A549 (cell line): ENCODE measurements at regions not wholly inside any gene's neighbourhood (a gene's known extent, or its start where the extent isn't known, plus 50 kb on each side); places are given as distances from the start of the nearest gene placed in this dataset.
A peak's percentile ranks its signal among the peaks of the same experiment; 100 is the strongest.

Experiments
- ATAC-seq, 2 experiments: fragments of 200-7000 bp in 1 of 2; fragments of >200 bp in 1 of 2; cut with Nextera tagmentation in 1 of 2; cut with Tn5 transposase in 1 of 2; 3 replicates each; pipeline versions ENCODE4 v1.8.0 to v1.9.1; 2018 to 2020; ENCODE audit warnings: mild to moderate bottlenecking in 1 of 2, moderate library complexity in 1 of 2
- CTCF ChIA-PET: fragments of 300-600 bp; sonication (Branson Sonifier 250); formaldehyde crosslinking; extraction: SDS; loops from one replicate; lab custom pipeline; 2021; ENCODE audit warnings: antibody characterized with exemption, inconsistent platforms; lab: Yijun Ruan, JAX
- POLR2A ChIA-PET: fragments of 350-600 bp; formaldehyde crosslinking; extraction: SDS; loops from one replicate; lab custom pipeline; 2021; ENCODE audit warnings: antibody characterized with exemption, inconsistent platforms; lab: Yijun Ruan, JAX
- DNase-seq, 2 experiments: peaks; one replicate each; pipeline versions ENCODE4 v3.0.0 to v3.0.0-alpha.2; 2011 to 2016; ENCODE audit warnings: low read depth in 1 of 2, low spot score in 1 of 2
- FAIRE-seq: peaks from 2 replicates; lab custom pipeline; 2011; peaks lifted over from hg19 to GRCh38; lab: Jason Lieb, UNC
- H3K27ac ChIP-seq, 2 experiments: fragments of >200 bp; sonication (Bioruptor Twin); formaldehyde crosslinking; 3 replicates each; pipeline ENCODE4 v1.5.1; 2016 to 2017
- H3K4me1 ChIP-seq: fragments of >200 bp; sonication (Bioruptor Twin); formaldehyde crosslinking; 3 replicates; pipeline ENCODE4 v1.6.1; 2016
- H3K4me2 ChIP-seq: fragments of >200 bp; sonication (Bioruptor Twin); formaldehyde crosslinking; 3 replicates; pipeline ENCODE4 v1.6.1; 2016
- H3K4me3 ChIP-seq: fragments of >200 bp; sonication (Bioruptor Twin); formaldehyde crosslinking; 3 replicates; pipeline ENCODE4 v1.5.1; 2016
- H3K9me3 ChIP-seq: fragments of >200 bp; sonication (Bioruptor Twin); formaldehyde crosslinking; 3 replicates; pipeline ENCODE4 v1.6.1; 2016
- BHLHE40 ChIP-seq: IDR thresholded peaks from 2 replicates; pipeline ENCODE4 v1.6.1; 2012; ENCODE audit warnings: low read depth, low read length, inconsistent platforms
- CBX2 ChIP-seq: fragments of 200-600 bp; sonication (generic); IDR thresholded peaks from 2 replicates; pipeline ENCODE4 v1.6.1; 2016; ENCODE audit warnings: low read depth, mild to moderate bottlenecking, borderline replicate concordance
- CHD4 ChIP-seq: fragments of 200-600 bp; sonication (generic); IDR thresholded peaks from 2 replicates; pipeline ENCODE4 v1.6.1; 2016; ENCODE audit warnings: antibody characterized with exemption, mild to moderate bottlenecking, borderline replicate concordance
- EHF ChIP-seq: fragments of 250-450 bp; sonication (Bioruptor Pico); IDR thresholded peaks from 2 replicates; pipeline ENCODE4 v1.5.0; 2020; ENCODE audit warnings: mild to moderate bottlenecking
- EHMT2 ChIP-seq: fragments of 200-600 bp; sonication (generic); IDR thresholded peaks from 2 replicates; pipeline ENCODE4 v1.6.1; 2016; ENCODE audit warnings: antibody characterized with exemption, low read depth, mild to moderate bottlenecking, moderate library complexity
- ELK1 ChIP-seq: fragments of 150-350 bp; IDR thresholded peaks from 2 replicates; pipeline ENCODE4 v1.6.1; 2014; ENCODE audit warnings: low read depth, mild to moderate bottlenecking, low read length
- GATA3 ChIP-seq: IDR thresholded peaks from 2 replicates; pipeline ENCODE4 v1.6.1; 2012; ENCODE audit warnings: borderline replicate concordance
- HDAC2 ChIP-seq: fragments of 200-600 bp; sonication (generic); IDR thresholded peaks from 2 replicates; pipeline ENCODE4 v1.6.1; 2016
- HES2 ChIP-seq: fragments of >200 bp; sonication (Bioruptor Twin); formaldehyde crosslinking; IDR thresholded peaks from 2 replicates; pipeline ENCODE4 v1.6.1; 2016
- JUN ChIP-seq, 2 experiments: fragments of >200 bp; sonication (Bioruptor Twin); formaldehyde crosslinking; IDR thresholded peaks; 2 replicates in 1 of 2; 3 replicates in 1 of 2; pipeline ENCODE4 v1.6.1; 2016 to 2017
- JUNB ChIP-seq: fragments of >200 bp; sonication (Bioruptor Twin); formaldehyde crosslinking; IDR thresholded peaks from 2 replicates; pipeline ENCODE4 v1.6.1; 2016
- KDM1A ChIP-seq: fragments of 200-600 bp; sonication (generic); IDR thresholded peaks from 2 replicates; pipeline ENCODE4 v1.6.1; 2016; ENCODE audit warnings: low read depth, mild to moderate bottlenecking
- MAFK ChIP-seq: fragments of 450-650 bp; IDR thresholded peaks from 2 replicates; pipeline ENCODE4 v1.6.1; 2014; ENCODE audit not compliant: partially characterized antibody
- PHF8 ChIP-seq: fragments of 200-600 bp; sonication (generic); IDR thresholded peaks from 2 replicates; pipeline ENCODE4 v1.6.1; 2016; ENCODE audit warnings: low read depth, mild to moderate bottlenecking, antibody characterized with exemption, moderate library complexity, borderline replicate concordance
- RAD21 ChIP-seq, 2 experiments: fragments of >200 bp in 1 of 2; sonication (Bioruptor Twin) in 1 of 2; formaldehyde crosslinking in 1 of 2; IDR thresholded peaks in 1 of 2; conservative IDR thresholded peaks in 1 of 2; 2 replicates in 1 of 2; 3 replicates in 1 of 2; pipeline ENCODE4 v1.6.1; 2012 to 2018; ENCODE audit warnings: inconsistent platforms in 1 of 2
- RFX5 ChIP-seq: fragments of 450-650 bp; IDR thresholded peaks from 2 replicates; pipeline ENCODE4 v1.7.1; 2014; ENCODE audit warnings: antibody characterized with exemption, mild to moderate bottlenecking, moderate library complexity
- SMC3 ChIP-seq: fragments of >200 bp; sonication (Bioruptor Twin); formaldehyde crosslinking; IDR thresholded peaks from 3 replicates; pipeline ENCODE4 v1.6.1; 2018; ENCODE audit warnings: inconsistent platforms
- SREBF2 ChIP-seq: fragments of 450-650 bp; IDR thresholded peaks from 2 replicates; pipeline ENCODE4 v1.6.1; 2014; ENCODE audit warnings: mild to moderate bottlenecking, moderate library complexity
- TP53 ChIP-seq: fragments of 250-450 bp; sonication (Bioruptor Pico); IDR thresholded peaks from 2 replicates; pipeline ENCODE4 v1.5.0; 2021; ENCODE audit warnings: mild to moderate bottlenecking, moderate library complexity
- ZSCAN20 ChIP-seq: fragments of 250-450 bp; sonication (Bioruptor Pico); IDR thresholded peaks from 2 replicates; pipeline ENCODE4 v1.8.0; 2022; ENCODE audit warnings: mild to moderate bottlenecking, moderate library complexity
- WGBS: methylation state at CpG from one replicate; pipeline ENCODE4 v1.1.6; 2017; ENCODE audit errors: missing lambda C conversion rate; 5-methylcytosine and 5-hydroxymethylcytosine counted together

GRCh38 chr5:107168848-107169752 lies 501.6 kb downstream of the EFNA5 start:
- ChIA-PET CTCF (interaction anchor here (0.7 kb wide), 1 partner anchor 603 kb away, joined by 3 read pairs; no protein-coding TSS in a partner anchor), POLR2A (no interaction called here)
- no peak for ATAC-seq
- DNase-seq: no peak
- Histone ChIP-seq H3K4me2 (no peak overlapping the region), H3K4me1 (no peaks in the 10 kb centered on the region), H3K9me3 (peaks cover 15% of the 10 kb centered on the region), H3K4me3 (no peak overlapping the region), H3K27ac (no peak overlapping the region)
- no peak for TF ChIP-seq CHD4
- TF ChIP-seq JUN (IDR thresholded peaks at IDR 0.05): no peak
- no peak for TF ChIP-seq GATA3
- no peak for TF ChIP-seq SMC3
- no peak for TF ChIP-seq JUNB
- TF ChIP-seq PHF8: no peak
- TF ChIP-seq BHLHE40: no peak
- no peak for TF ChIP-seq RAD21 (conservative IDR thresholded peaks at IDR 0.05 in 1 of 2, IDR thresholded peaks at IDR 0.05 in 1 of 2)
- TF ChIP-seq SREBF2: no peak
- no peak for TF ChIP-seq ELK1
- TF ChIP-seq KDM1A: no peak
- TF ChIP-seq ZSCAN20 (CRISPR knock-in tag): no peak
- WGBS: 72% methylated on average over 8 of the region's 8 CpGs
- no peak for FAIRE-seq

- no peaks in the 10 kb centered on the region for H3K4me1 ChIP-seq
- H3K4me2 ChIP-seq: no peak overlapping the region
- H3K9me3 ChIP-seq: peaks cover 15% of the 10 kb centered on the region
- no peak for FAIRE-seq
- POLR2A ChIA-PET: no interaction called here
- CTCF ChIA-PET: no interaction called here
- TF ChIP-seq EHF (CRISPR knock-in tag): no peak
- TF ChIP-seq GATA3: no peak
- TF ChIP-seq HES2: no peak
- TF ChIP-seq, all 56 proteins: peak for 0
- ATAC-seq: no peak
- Histone ChIP-seq H3K27ac (no peak overlapping the region), H3K4me3 (no peak overlapping the region)
- 59% methylated on average over 1 of the region's 1 CpG for WGBS
- DNase-seq: no peak
Measured at GRCh38 chr5:107168086-107168485, 502.7 kb downstream of the EFNA5 start.

- CTCF ChIA-PET: interaction anchor here (0.6 to 0.7 kb wide), 2 partner anchors 252 to 881 kb away, joined by 5 read pairs; no protein-coding TSS in a partner anchor
- DNase-seq (no peak), FAIRE-seq (no peak), ATAC-seq (no peak)
- no peak overlapping the region for H3K4me3 ChIP-seq
- no peaks in the 10 kb centered on the region for H3K4me1 ChIP-seq
- TF ChIP-seq JUNB (no peak), HDAC2 (no peak), RFX5 (no peak), MAFK (peak; percentile 90)
- 24% methylated on average over 2 of the region's 2 CpGs for WGBS
- H3K9me3 ChIP-seq: peaks cover 4% of the 10 kb centered on the region; the same call in 2 of the 3 replicates
- POLR2A ChIA-PET: no interaction called here
- no peak overlapping the region for H3K27ac ChIP-seq
- H3K4me2 ChIP-seq: no peak overlapping the region
Measured at GRCh38 chr5:107165296-107165695, 505.4 kb downstream of the EFNA5 start.

- H3K4me3 ChIP-seq: no peak overlapping the region
- TF ChIP-seq TP53 (CRISPR knock-in tag): no peak
- TF ChIP-seq CBX2: no peak
- TF ChIP-seq EHMT2: no peak
- no peak overlapping the region for H3K4me2 ChIP-seq
- no peaks in the 10 kb centered on the region for H3K4me1 ChIP-seq
- CTCF ChIA-PET: no interaction called here
- no CpG with 5 or more reads among the region's 5 CpGs for WGBS
- POLR2A ChIA-PET: no interaction called here
- FAIRE-seq: no peak
- H3K9me3 ChIP-seq: no peaks in the 10 kb centered on the region
- H3K27ac ChIP-seq: no peak overlapping the region
- no peak for ATAC-seq
- DNase-seq: no peak
Measured at GRCh38 chr5:107157809-107158208, 512.9 kb downstream of the EFNA5 start.
